Stomach (tissue), 8 donors: ENCODE measurements at regions not wholly inside any gene's neighbourhood (a gene's known extent, or its start where the extent isn't known, plus 50 kb on each side); places are given as distances from the start of the nearest gene placed in this dataset.

Source experiments
- DNase-seq, 2 donors: peaks; one replicate each; pipeline versions ENCODE4 v3.0.0 to v3.0.0-alpha.2; 2013 to 2019
- H3K27ac ChIP-seq, 5 donors: fragments of 200-600 bp in 4 of 5; sonication (generic) in 4 of 5; one replicate each; pipeline ENCODE4 v1.5.1; 2013 to 2019; ENCODE audit warnings: mild to moderate bottlenecking in 1 of 5, moderate library complexity in 1 of 5
- H3K27me3 ChIP-seq, 3 donors: fragments of 200-600 bp; sonication (generic); one replicate each; pipeline ENCODE4 v1.5.1; 2017 to 2019; ENCODE audit warnings: mixed run types in 1 of 3
- H3K36me3 ChIP-seq, 4 donors: fragments of 200-600 bp; sonication (generic); 1 replicate in 3 of 4; 2 replicates in 1 of 4; pipeline ENCODE4 v1.5.1; 2016 to 2019
- H3K4me1 ChIP-seq, 4 donors: fragments of 200-600 bp; sonication (generic); one replicate each; pipeline ENCODE4 v1.5.1; 2016 to 2019
- H3K4me3 ChIP-seq, 4 donors: fragments of 200-600 bp; sonication (generic) in 3 of 4; one replicate each; pipeline ENCODE4 v1.5.1; 2016 to 2019; ENCODE audit warnings: mild to moderate bottlenecking in 1 of 4
- H3K9me3 ChIP-seq, 4 donors: fragments of 200-600 bp; sonication (generic); one replicate each; pipeline ENCODE4 v1.5.1; 2016 to 2019
- EP300 ChIP-seq: sonication (generic); formaldehyde crosslinking; IDR thresholded peaks from one replicate; pipeline ENCODE4 v1.6.1; 2017; ENCODE audit warnings: antibody characterized with exemption
- POLR2A ChIP-seq, 4 donors: fragments of 450-650 bp; IDR thresholded peaks; one replicate each; pipeline ENCODE4 v1.6.1; 2016; ENCODE audit warnings: antibody characterized with exemption in 4 of 4, control low read depth in 2 of 4, mild to moderate bottlenecking in 1 of 4, moderate library complexity in 1 of 4
- POLR2AphosphoS5 ChIP-seq, 3 donors: sonication (generic); formaldehyde crosslinking; IDR thresholded peaks; one replicate each; pipeline ENCODE4 v1.6.1; 2016; ENCODE audit warnings: antibody characterized with exemption in 3 of 3
- WGBS, 5 donors: extraction: QIAGEN DNeasy Blood & Tissue Kit in 3 of 5; methylation state at CpG; one replicate each; pipeline versions ENCODE4 v1.1.5 to v1.1.7; 2013 to 2018; 5-methylcytosine and 5-hydroxymethylcytosine counted together
- intact Hi-C: fragments of 100-400 bp; cut with DNase I; formaldehyde crosslinking; loops from one replicate; pipeline ENCODE4 v1.15.1; 2023; ENCODE audit warnings: low total_unique reads
- TF ChIP-seq, protein P1 (sequence below), 7 experiments: fragments of 450-650 bp in 4 of 7; fragments of 200-600 bp in 3 of 7; sonication (generic) in 3 of 7; IDR thresholded peaks; one replicate each; pipeline ENCODE4 v1.5.1; 2016 to 2019; ENCODE audit warnings: antibody characterized with exemption in 7 of 7, control low read depth in 2 of 7, mild to moderate bottlenecking in 1 of 7
- donor health status: healthy with polysubstance abuse.
- donor health status: Bipolar disorder and iron deficiency.
- donor health status: healthy.

DNA sequence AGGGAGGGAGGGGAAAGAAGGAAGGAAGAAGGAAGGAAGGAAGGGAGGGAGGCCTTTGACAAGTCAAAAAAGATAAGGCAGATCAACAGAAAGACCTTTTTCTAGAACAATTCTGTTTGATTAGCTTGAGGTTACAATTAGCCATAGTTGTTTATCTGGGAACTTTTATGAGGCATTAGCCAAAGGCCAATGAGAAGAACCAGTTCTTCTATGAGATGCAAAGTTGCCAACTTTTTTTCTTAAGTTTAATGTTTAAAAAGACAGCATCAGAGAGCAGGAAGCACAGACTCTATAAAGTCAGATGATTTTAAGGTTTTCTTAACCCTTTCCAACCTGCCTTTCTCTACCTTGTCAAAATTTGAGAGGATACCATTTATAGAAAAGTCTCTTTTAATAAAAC lies 301.3 kb upstream of the NR2F2 start:
- no peak for DNase-seq
- H3K4me3 ChIP-seq, result no peak overlapping the region
- H3K9me3 ChIP-seq, result no peaks in the 10 kb centered on the region
- peaks cover 0 to 6% (median 0%) of the 10 kb centered on the region in 4 donors for H3K4me1 ChIP-seq
- no peaks in the 10 kb centered on the region for H3K36me3 ChIP-seq
- H3K27me3 ChIP-seq, result no peaks in the 10 kb centered on the region
- TF ChIP-seq POLR2AphosphoS5 (IDR thresholded peaks at IDR 0.05), result no peak
- TF ChIP-seq EP300, result no peak
- H3K27ac ChIP-seq, result no peak overlapping the region
- intact Hi-C loops, result no loop called here

DNA sequence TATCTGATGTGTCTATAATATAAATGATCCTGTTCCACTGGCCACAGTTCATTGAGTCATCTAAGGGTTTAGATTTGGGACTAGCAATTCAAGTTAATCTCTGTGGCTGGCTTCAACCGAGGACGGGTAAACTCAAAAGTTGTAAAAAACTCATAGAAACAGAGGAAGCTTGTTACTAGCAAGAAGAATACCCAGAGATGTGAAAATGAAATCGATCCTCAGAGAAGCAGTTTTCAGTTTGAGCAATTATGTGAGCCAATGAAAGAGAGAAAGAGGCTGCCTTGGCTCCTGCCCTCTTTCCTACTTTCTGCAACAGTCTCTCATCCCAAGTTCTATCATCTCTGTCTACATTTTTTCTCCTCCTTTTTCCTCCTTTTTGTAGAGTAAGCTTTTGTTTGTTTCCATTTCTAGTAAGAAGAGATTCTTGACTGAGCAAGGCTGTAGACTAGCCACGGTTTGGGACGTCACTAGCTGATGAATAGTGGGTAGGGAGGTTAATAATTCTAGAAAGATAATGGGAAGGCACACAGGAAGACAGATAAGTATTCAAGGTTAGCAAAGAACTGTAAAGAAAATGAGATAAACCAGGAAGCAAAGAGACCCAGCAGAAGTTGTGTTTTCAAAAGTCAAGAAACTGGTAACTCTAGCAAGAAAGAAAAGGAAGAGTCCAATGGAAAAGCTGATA lies 298.9 kb upstream of the NR2F2 start:
- TF ChIP-seq, protein P1, sequence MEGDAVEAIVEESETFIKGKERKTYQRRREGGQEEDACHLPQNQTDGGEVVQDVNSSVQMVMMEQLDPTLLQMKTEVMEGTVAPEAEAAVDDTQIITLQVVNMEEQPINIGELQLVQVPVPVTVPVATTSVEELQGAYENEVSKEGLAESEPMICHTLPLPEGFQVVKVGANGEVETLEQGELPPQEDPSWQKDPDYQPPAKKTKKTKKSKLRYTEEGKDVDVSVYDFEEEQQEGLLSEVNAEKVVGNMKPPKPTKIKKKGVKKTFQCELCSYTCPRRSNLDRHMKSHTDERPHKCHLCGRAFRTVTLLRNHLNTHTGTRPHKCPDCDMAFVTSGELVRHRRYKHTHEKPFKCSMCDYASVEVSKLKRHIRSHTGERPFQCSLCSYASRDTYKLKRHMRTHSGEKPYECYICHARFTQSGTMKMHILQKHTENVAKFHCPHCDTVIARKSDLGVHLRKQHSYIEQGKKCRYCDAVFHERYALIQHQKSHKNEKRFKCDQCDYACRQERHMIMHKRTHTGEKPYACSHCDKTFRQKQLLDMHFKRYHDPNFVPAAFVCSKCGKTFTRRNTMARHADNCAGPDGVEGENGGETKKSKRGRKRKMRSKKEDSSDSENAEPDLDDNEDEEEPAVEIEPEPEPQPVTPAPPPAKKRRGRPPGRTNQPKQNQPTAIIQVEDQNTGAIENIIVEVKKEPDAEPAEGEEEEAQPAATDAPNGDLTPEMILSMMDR (IDR thresholded peaks at IDR 0.05), result no peak
- TF ChIP-seq POLR2AphosphoS5 (IDR thresholded peaks at IDR 0.05), result no peak
- no peak for TF ChIP-seq POLR2A (IDR thresholded peaks at IDR 0.05)
- TF ChIP-seq EP300, result no peak
- 74 to 89% (median 82%) methylated on average over 5 of the region's 5 CpGs for WGBS, 5 donors
- no peak for DNase-seq

DNA sequence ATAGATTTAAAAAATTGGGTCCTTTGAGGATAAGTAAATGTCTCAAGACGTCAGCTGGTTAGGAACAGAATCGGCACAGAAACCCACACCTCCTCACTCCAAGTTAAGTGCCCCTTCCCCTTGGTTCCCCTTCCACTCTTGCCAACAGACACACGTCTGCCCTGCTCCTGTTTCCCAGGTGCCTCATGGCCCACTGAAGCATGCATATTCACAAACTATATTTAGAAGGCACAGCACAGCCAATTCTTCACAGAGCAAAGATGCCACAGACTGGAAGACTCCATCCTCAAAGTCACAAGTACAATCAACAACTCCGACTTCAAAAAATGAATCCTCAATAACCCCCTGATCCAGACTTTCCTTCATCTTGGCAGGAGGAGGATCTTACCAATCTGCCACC lies 295.4 kb upstream of the NR2F2 start:
- H3K27ac ChIP-seq, result no peak overlapping the region
- no peak overlapping the region for H3K4me3 ChIP-seq
- DNase-seq, result no peak
- TF ChIP-seq POLR2AphosphoS5 (IDR thresholded peaks at IDR 0.05) (no peak), EP300 (no peak), POLR2A (IDR thresholded peaks at IDR 0.05) (no peak)
- TF ChIP-seq, protein P1 (IDR thresholded peaks at IDR 0.05), result no peak
- 80 to 92% (median 87%) methylated on average over 4 of the region's 4 CpGs for whole genome bisulfite sequencing, 5 donors
- no peaks in the 10 kb centered on the region for H3K36me3 ChIP-seq
- H3K4me1 ChIP-seq, result no peaks in the 10 kb centered on the region
- no peaks in the 10 kb centered on the region for H3K9me3 ChIP-seq
- intact Hi-C loops, result no loop called here
- no peaks in the 10 kb centered on the region for H3K27me3 ChIP-seq

More for the DNA sequence above, 298.9 kb upstream of the NR2F2 start:
- Histone ChIP-seq H3K4me3 (no peak overlapping the region), H3K4me1 (peaks cover 0 to 6% (median 0%) of the 10 kb centered on the region in 4 donors), H3K9me3 (no peaks in the 10 kb centered on the region), H3K36me3 (no peaks in the 10 kb centered on the region), H3K27ac (no peak overlapping the region), H3K27me3 (no peaks in the 10 kb centered on the region)
- intact Hi-C loops, result no loop called here

DNA sequence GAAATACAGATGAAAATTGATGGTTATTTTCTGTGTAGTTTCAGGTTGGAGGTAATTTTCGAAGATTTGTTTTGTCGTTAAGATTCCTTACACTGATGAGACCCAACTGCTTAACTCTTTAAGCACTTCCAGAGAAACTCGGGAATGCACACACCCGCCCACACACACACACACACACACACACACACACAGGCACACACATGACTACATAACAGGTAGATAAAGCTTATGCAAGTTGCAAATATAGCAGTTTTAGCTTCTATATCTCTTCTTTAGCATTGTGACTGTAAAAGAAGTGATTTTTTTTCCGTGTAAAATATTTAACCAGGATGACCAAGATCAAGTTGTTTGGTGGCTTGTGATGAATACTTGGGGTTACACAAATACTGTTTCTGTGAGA lies 294.9 kb upstream of the NR2F2 start:
- TF ChIP-seq, protein P1 (IDR thresholded peaks at IDR 0.05), result no peak
- TF ChIP-seq POLR2A (IDR thresholded peaks at IDR 0.05) (no peak), EP300 (no peak), POLR2AphosphoS5 (IDR thresholded peaks at IDR 0.05) (no peak)

DNA sequence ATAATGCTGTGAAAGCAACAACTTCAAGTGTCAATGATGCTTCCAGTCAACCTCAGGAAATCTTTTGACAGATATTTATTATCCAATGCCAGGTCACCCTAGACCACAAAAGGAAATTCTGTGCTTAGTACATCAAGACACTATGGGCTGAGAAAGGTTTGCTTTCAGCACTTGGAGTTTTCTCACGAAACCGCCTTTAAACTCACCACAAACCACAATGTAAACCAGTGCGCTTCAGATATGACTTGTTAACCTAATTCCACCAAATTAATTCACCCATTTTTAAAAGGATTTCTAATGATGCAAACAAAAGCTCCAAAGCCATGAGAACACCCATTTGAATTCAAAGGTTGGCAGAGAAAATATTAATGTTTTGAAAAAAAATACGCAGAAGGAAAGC lies 292.9 kb upstream of the NR2F2 start:
- WGBS, 5 donors, result 57 to 81% (median 77%) methylated on average over 4 of the region's 4 CpGs
- DNase-seq, result no peak
- intact Hi-C loops, result no loop called here

More for the DNA sequence above, 294.9 kb upstream of the NR2F2 start:
- 79 to 91% (median 83%) methylated on average over 5 of the region's 5 CpGs for WGBS, 5 donors
- no peak for DNase-seq
- intact Hi-C loops, result no loop called here
- Histone ChIP-seq H3K27me3 (no peaks in the 10 kb centered on the region), H3K4me1 (no peaks in the 10 kb centered on the region), H3K9me3 (no peaks in the 10 kb centered on the region), H3K4me3 (no peak overlapping the region), H3K36me3 (no peaks in the 10 kb centered on the region), H3K27ac (no peak overlapping the region)

More for the DNA sequence above, 292.9 kb upstream of the NR2F2 start:
- Histone ChIP-seq H3K9me3 (no peaks in the 10 kb centered on the region), H3K27me3 (no peaks in the 10 kb centered on the region), H3K36me3 (no peaks in the 10 kb centered on the region), H3K4me1 (no peaks in the 10 kb centered on the region), H3K4me3 (no peak overlapping the region), H3K27ac (no peak overlapping the region)
- TF ChIP-seq, protein P1 (IDR thresholded peaks at IDR 0.05), result no peak
- TF ChIP-seq POLR2A (IDR thresholded peaks at IDR 0.05), result no peak
- TF ChIP-seq POLR2AphosphoS5 (IDR thresholded peaks at IDR 0.05), result no peak
- no peak for TF ChIP-seq EP300
